IMR-90 (cell line): ENCODE measurements at regions not wholly inside any gene's neighbourhood (a gene's known extent, or its start where the extent isn't known, plus 50 kb on each side); places are given as distances from the start of the nearest gene placed in this dataset.

Source experiments
- ATAC-seq: fragments of 200-7000 bp; cut with Tn5 transposase; 2 replicates; pipeline ENCODE4 v1.9.1; 2020; ENCODE audit warnings: low read depth, mild to moderate bottlenecking, moderate library complexity
- BruUV-seq: library from RNA; stranded (reverse); fragments of 400-500 nt; replicated peaks from 2 replicates; lab custom pipeline; 2021; lab: Mats Ljungman, UMichigan
- CTCF ChIA-PET: fragments of 300-600 bp; formaldehyde crosslinking; extraction: SDS; loops from one replicate; lab custom pipeline; 2021; ENCODE audit warnings: antibody characterized with exemption; lab: Yijun Ruan, JAX
- POLR2A ChIA-PET: fragments of 300-600 bp; sonication (Branson Sonifier 250); formaldehyde crosslinking; loops from one replicate; lab custom pipeline; 2022; ENCODE audit warnings: antibody characterized with exemption; ENCODE audit not compliant: unreplicated experiment; lab: Charles Lee
- DNase-seq: peaks from one replicate; pipeline ENCODE4 v3.0.0; 2013
- H2AFZ ChIP-seq: replicated peaks from 2 replicates; pipeline ENCODE3; 2013; ENCODE audit warnings: low read length, mild to moderate bottlenecking; ENCODE audit not compliant: poor library complexity
- H2AK5ac ChIP-seq: 2 replicates; pipeline ENCODE4 v1.6.1; 2013; ENCODE audit warnings: low read depth, low read length, inconsistent platforms
- H2AK9ac ChIP-seq: replicated peaks from 2 replicates; pipeline ENCODE3; 2013; ENCODE audit warnings: mild to moderate bottlenecking, low read depth, low read length, moderate library complexity; ENCODE audit not compliant: poor library complexity
- H2BK120ac ChIP-seq: 2 replicates; pipeline ENCODE4 v1.6.1; 2013; ENCODE audit warnings: low read depth, low read length, inconsistent platforms
- H2BK15ac ChIP-seq: 3 replicates; pipeline ENCODE4 v1.6.1; 2013; ENCODE audit warnings: low read depth, low read length, inconsistent platforms
- H2BK20ac ChIP-seq: 2 replicates; pipeline ENCODE4 v1.6.1; 2013; ENCODE audit warnings: low read depth, mild to moderate bottlenecking, inconsistent platforms, low read length, moderate library complexity
- H2BK5ac ChIP-seq: 2 replicates; pipeline ENCODE4 v1.6.1; 2013; ENCODE audit warnings: mild to moderate bottlenecking, low read depth, low read length, inconsistent platforms; ENCODE audit not compliant: poor library complexity, severe bottlenecking
- H3K14ac ChIP-seq: replicated peaks from 2 replicates; pipeline ENCODE4 v1.6.1; 2013; ENCODE audit warnings: low read depth, low read length, inconsistent platforms
- H3K18ac ChIP-seq: 2 replicates; pipeline ENCODE4 v1.6.1; 2013; ENCODE audit warnings: low read depth, low read length, control low read depth
- H3K23ac ChIP-seq: 2 replicates; pipeline ENCODE4 v1.6.1; 2013; ENCODE audit warnings: low read depth, low read length, inconsistent platforms
- H3K27ac ChIP-seq: 2 replicates; pipeline ENCODE4 v1.5.1; 2013; ENCODE audit warnings: mild to moderate bottlenecking, control low read depth, low read length; ENCODE audit not compliant: insufficient read depth
- H3K27me3 ChIP-seq: 2 replicates; pipeline ENCODE4 v1.6.1; 2013; ENCODE audit warnings: low read length; ENCODE audit not compliant: control insufficient read depth, insufficient read depth
- H3K36me3 ChIP-seq: 2 replicates; pipeline ENCODE4 v1.6.1; 2013; ENCODE audit warnings: low read length, mixed read lengths; ENCODE audit not compliant: control insufficient read depth, insufficient read depth
- H3K4ac ChIP-seq: 2 replicates; pipeline ENCODE4 v1.6.1; 2013; ENCODE audit warnings: low read depth, low read length, inconsistent platforms
- H3K4me1 ChIP-seq: 2 replicates; pipeline ENCODE4 v1.6.1; 2013; ENCODE audit warnings: low read length, mixed read lengths; ENCODE audit not compliant: control insufficient read depth, insufficient read depth
- H3K4me2 ChIP-seq: 2 replicates; pipeline ENCODE4 v1.6.1; 2013; ENCODE audit warnings: low read depth, mild to moderate bottlenecking, control low read depth, low read length, moderate library complexity
- H3K4me3 ChIP-seq: 2 replicates; pipeline ENCODE4 v1.5.1; 2013; ENCODE audit warnings: low read depth, mild to moderate bottlenecking, control low read depth, low read length, moderate library complexity; ENCODE audit not compliant: insufficient read depth
- H3K56ac ChIP-seq: 2 replicates; pipeline ENCODE4 v1.6.1; 2013; ENCODE audit warnings: low read length, inconsistent platforms; ENCODE audit not compliant: insufficient read depth; ENCODE audit errors: extremely low read depth
- H3K79me1 ChIP-seq, 2 experiments: 2 replicates each; pipeline ENCODE4 v1.6.1; 2013; ENCODE audit warnings: low read length in 2 of 2, inconsistent platforms in 1 of 2, low read depth in 1 of 2
- H3K9ac ChIP-seq: 2 replicates; pipeline ENCODE4 v1.6.1; 2013; ENCODE audit warnings: low read depth, low read length, control low read depth
- H3K9me1 ChIP-seq: 2 replicates; pipeline ENCODE4 v1.6.1; 2013; ENCODE audit warnings: low read length, inconsistent platforms; ENCODE audit not compliant: insufficient read depth
- H3K9me3 ChIP-seq: 2 replicates; pipeline ENCODE4 v1.6.1; 2013; ENCODE audit warnings: low read length; ENCODE audit not compliant: control insufficient read depth, insufficient read depth
- H4K20me1 ChIP-seq: 2 replicates; pipeline ENCODE4 v1.6.1; 2013; ENCODE audit warnings: low read length, inconsistent platforms; ENCODE audit not compliant: insufficient read depth
- H4K5ac ChIP-seq: 2 replicates; pipeline ENCODE4 v1.6.1; 2013; ENCODE audit warnings: mild to moderate bottlenecking, low read depth, low read length, control low read depth
- H4K8ac ChIP-seq, 2 experiments: 2 replicates each; pipeline ENCODE4 v1.6.1; 2013; ENCODE audit warnings: low read depth in 2 of 2, low read length in 2 of 2, control low read depth in 1 of 2, inconsistent platforms in 1 of 2
- H4K91ac ChIP-seq: 2 replicates; pipeline ENCODE4 v1.6.1; 2013; ENCODE audit warnings: low read depth, low read length, inconsistent platforms; ENCODE audit not compliant: insufficient read depth
- BHLHE40 ChIP-seq: fragments of 150-350 bp; IDR thresholded peaks from 2 replicates; pipeline ENCODE4 v1.6.1; 2016; ENCODE audit warnings: mild to moderate bottlenecking, low read depth, low read length
- CEBPB ChIP-seq: IDR thresholded peaks from 2 replicates; pipeline ENCODE4 v1.6.1; 2012; ENCODE audit warnings: low read depth, low read length, improper control_type of control experiment
- CHD1 ChIP-seq: IDR thresholded peaks from 2 replicates; pipeline ENCODE4 v1.6.1; 2012; ENCODE audit warnings: low read depth, low read length, improper control_type of control experiment
- CTCF ChIP-seq: conservative IDR thresholded peaks from 2 replicates; pipeline ENCODE4 v1.5.1; 2012; ENCODE audit warnings: mild to moderate bottlenecking, low read depth, low read length, improper control_type of control experiment
- ELK1 ChIP-seq: fragments of 150-350 bp; IDR thresholded peaks from 2 replicates; pipeline ENCODE4 v1.6.1; 2016; ENCODE audit warnings: low read depth, mild to moderate bottlenecking, low read length, moderate library complexity, borderline replicate concordance
- FOS ChIP-seq: fragments of 150-350 bp; IDR thresholded peaks from 2 replicates; pipeline ENCODE4 v1.6.1; 2016; ENCODE audit warnings: low read depth, low read length
- MAFK ChIP-seq: IDR thresholded peaks from 2 replicates; pipeline ENCODE4 v1.6.1; 2012; ENCODE audit warnings: low read depth, low read length, improper control_type of control experiment
- MAZ ChIP-seq: IDR thresholded peaks from 2 replicates; pipeline ENCODE4 v1.6.1; 2012; ENCODE audit warnings: low read depth, mild to moderate bottlenecking, low read length, improper control_type of control experiment, moderate library complexity, borderline replicate concordance
- MXI1 ChIP-seq: IDR thresholded peaks from 2 replicates; pipeline ENCODE4 v1.6.1; 2012; ENCODE audit warnings: low read depth, mild to moderate bottlenecking, low read length, moderate library complexity, borderline replicate concordance
- NFE2L2 ChIP-seq: fragments of 150-350 bp; IDR thresholded peaks from 2 replicates; pipeline ENCODE4 v1.6.1; 2016; ENCODE audit warnings: low read depth, mild to moderate bottlenecking, low read length
- POLR2A ChIP-seq: IDR thresholded peaks from 2 replicates; pipeline ENCODE4 v1.6.1; 2012; ENCODE audit warnings: mild to moderate bottlenecking, low read depth, low read length
- RAD21 ChIP-seq: IDR thresholded peaks from 2 replicates; pipeline ENCODE4 v1.6.1; 2012; ENCODE audit warnings: low read length, improper control_type of control experiment
- RCOR1 ChIP-seq: IDR thresholded peaks from 2 replicates; pipeline ENCODE4 v1.6.1; 2012; ENCODE audit warnings: mild to moderate bottlenecking, low read length, improper control_type of control experiment; ENCODE audit not compliant: insufficient replicate concordance
- RFX5 ChIP-seq: IDR thresholded peaks from 2 replicates; pipeline ENCODE4 v1.8.0; 2012; ENCODE audit warnings: low read depth, mild to moderate bottlenecking, low read length, moderate library complexity
- SMC3 ChIP-seq: fragments of 150-350 bp; IDR thresholded peaks from 2 replicates; pipeline ENCODE4 v1.6.1; 2016; ENCODE audit warnings: low read depth, mild to moderate bottlenecking, antibody characterized with exemption, low read length, moderate library complexity
- USF2 ChIP-seq: fragments of 150-350 bp; IDR thresholded peaks from 2 replicates; pipeline ENCODE4 v1.6.1; 2017; ENCODE audit warnings: mild to moderate bottlenecking, antibody characterized with exemption, low read length, low read depth
- WGBS, 2 experiments: methylation state at CpG; one replicate each; pipeline versions ENCODE4 v1.1.5 to v1.1.7; 2013; ENCODE audit warnings: missing lambda C conversion rate in 2 of 2; ENCODE audit not compliant: insufficient read length in 1 of 2; ENCODE audit errors: extremely low coverage in 2 of 2; 5-methylcytosine and 5-hydroxymethylcytosine counted together
- dilution Hi-C: fragments of 300-500 bp; cut with HindIII; formaldehyde crosslinking; loops from one replicate; pipeline ENCODE4 v1.14.3; 2018; ENCODE audit warnings: low sequenced_read_pairs; ENCODE audit not compliant: unreplicated experiment
- in situ Hi-C: fragments of 300-500 bp; cut with MboI; formaldehyde crosslinking; loops from 3 replicates; pipeline ENCODE4 v1.14.3; 2019; ENCODE audit warnings: low sequenced_read_pairs, inconsistent platforms, mixed read lengths
- intact Hi-C: fragments of 100-400 bp; cut with micrococcal nuclease; formaldehyde crosslinking; loops from 2 replicates; pipeline ENCODE4 v1.10.0; 2022

- Histone ChIP-seq H3K18ac (no peak overlapping the region), H4K91ac (no peak overlapping the region), H3K9me1 (no peaks in the 10 kb centered on the region), H3K36me3 (no peaks in the 10 kb centered on the region), H2BK15ac (no peak overlapping the region), H3K4me2 (no peak overlapping the region), H3K14ac (no peak overlapping the region), H3K4me3 (no peak overlapping the region), H3K27me3 (no peaks in the 10 kb centered on the region), H4K20me1 (no peaks in the 10 kb centered on the region), H3K9me3 (no peaks in the 10 kb centered on the region), H2BK120ac (no peak overlapping the region), H3K9ac (no peak overlapping the region), H2BK5ac (no peak overlapping the region), H3K79me1 (no peaks in the 10 kb centered on the region), H4K5ac (no peak overlapping the region), H2BK20ac (no peak overlapping the region), H3K56ac (no peak overlapping the region), H2AK5ac (no peak overlapping the region), H3K23ac (no peak overlapping the region), H3K27ac (no peak overlapping the region), H3K4me1 (no peaks in the 10 kb centered on the region), H4K8ac (no peak overlapping the region), H2AFZ (no peak overlapping the region), H2AK9ac (no peak overlapping the region), H3K4ac (no peak overlapping the region)
- POLR2A ChIA-PET: no interaction called here
- ATAC-seq (no peak), DNase-seq (no peak)
- in situ Hi-C loops: no loop called here
- TF ChIP-seq BHLHE40 (no peak), RAD21 (no peak), POLR2A (no peak), CHD1 (no peak), CTCF (no peak), RCOR1 (no peak), FOS (no peak), MXI1 (no peak), RFX5 (no peak), ELK1 (no peak), USF2 (no peak), MAFK (no peak), SMC3 (no peak), CEBPB (no peak), NFE2L2 (no peak), MAZ (no peak)
- dilution Hi-C loops: no loop called here
- intact Hi-C loops: no loop called here
- WGBS, 2 experiments: no CpG with 5 or more reads among the region's 6 CpGs
- CTCF ChIA-PET: no interaction called here
- BruUV-seq: no TSS peak
Measured at GRCh38 chr6:85945459-85946185, 302.9 kb upstream of the SYNCRIP start.
